Thoracic aorta (tissue), 2 donors: ENCODE measurements at regions not wholly inside any gene's neighbourhood (a gene's known extent, or its start where the extent isn't known, plus 50 kb on each side); places are given as distances from the start of the nearest gene placed in this dataset.

ENCODE experiments used
- ATAC-seq: fragments of 150-250 bp; one replicate; pipeline ENCODE4 v1.8.0; 2017; ENCODE audit warnings: low read depth; ENCODE audit not compliant: insufficient number of reproducible peaks, low FRiP score
- DNase-seq: peaks from one replicate; pipeline ENCODE4 v3.0.0-alpha.2; 2020; ENCODE audit warnings: low spot score
- H3K27ac ChIP-seq, 2 donors: fragments of 200-600 bp; sonication (generic); 1 replicate in 1 of 2; 2 replicates in 1 of 2; pipeline ENCODE4 v1.5.1; 2016; ENCODE audit warnings: mild to moderate bottlenecking in 2 of 2, moderate library complexity in 2 of 2
- H3K27me3 ChIP-seq: fragments of 200-600 bp; sonication (generic); replicated peaks from 2 replicates; pipeline ENCODE4 v1.6.0; 2016; ENCODE audit warnings: mild to moderate bottlenecking; ENCODE audit not compliant: insufficient read depth
- H3K36me3 ChIP-seq: fragments of 200-600 bp; sonication (generic); one replicate; pipeline ENCODE4 v1.5.1; 2016
- H3K4me1 ChIP-seq, 2 donors: fragments of 200-600 bp; sonication (generic); 1 replicate in 1 of 2; 2 replicates in 1 of 2; pipeline versions ENCODE4 v1.5.1 to v1.6.0; 2016; ENCODE audit warnings: low read depth in 2 of 2, mild to moderate bottlenecking in 1 of 2; ENCODE audit not compliant: control insufficient read depth in 1 of 2
- H3K4me3 ChIP-seq: fragments of 200-600 bp; sonication (generic); 2 replicates; pipeline ENCODE4 v1.5.1; 2016; ENCODE audit warnings: mild to moderate bottlenecking
- H3K9me3 ChIP-seq: fragments of 200-600 bp; sonication (generic); 2 replicates; pipeline ENCODE4 v1.5.1; 2016
- TF ChIP-seq, protein P1 (sequence below): fragments of 200-600 bp; sonication (generic); IDR thresholded peaks from one replicate; pipeline ENCODE4 v1.5.1; 2019; ENCODE audit warnings: antibody characterized with exemption

DNA sequence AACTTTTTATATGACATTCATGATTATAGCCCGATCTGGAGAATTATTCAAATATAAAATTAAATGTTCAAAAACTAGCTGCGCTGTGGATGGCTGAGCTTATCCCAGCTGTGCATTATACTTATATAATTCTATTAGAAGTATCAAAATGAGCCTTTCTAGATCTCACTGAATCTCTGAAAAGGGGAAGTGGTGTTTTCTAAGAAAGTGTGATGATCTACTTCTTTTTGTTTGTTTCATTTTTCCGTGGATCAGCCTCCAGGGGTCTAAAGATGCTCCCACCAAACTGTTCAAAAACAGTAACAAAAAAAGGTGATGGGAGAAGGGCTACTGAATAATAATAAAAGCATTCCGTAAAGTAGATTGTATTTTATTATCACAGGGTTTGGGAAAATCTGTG lies 411.3 kb upstream of the PSMD7 start:
- TF ChIP-seq, protein P1, sequence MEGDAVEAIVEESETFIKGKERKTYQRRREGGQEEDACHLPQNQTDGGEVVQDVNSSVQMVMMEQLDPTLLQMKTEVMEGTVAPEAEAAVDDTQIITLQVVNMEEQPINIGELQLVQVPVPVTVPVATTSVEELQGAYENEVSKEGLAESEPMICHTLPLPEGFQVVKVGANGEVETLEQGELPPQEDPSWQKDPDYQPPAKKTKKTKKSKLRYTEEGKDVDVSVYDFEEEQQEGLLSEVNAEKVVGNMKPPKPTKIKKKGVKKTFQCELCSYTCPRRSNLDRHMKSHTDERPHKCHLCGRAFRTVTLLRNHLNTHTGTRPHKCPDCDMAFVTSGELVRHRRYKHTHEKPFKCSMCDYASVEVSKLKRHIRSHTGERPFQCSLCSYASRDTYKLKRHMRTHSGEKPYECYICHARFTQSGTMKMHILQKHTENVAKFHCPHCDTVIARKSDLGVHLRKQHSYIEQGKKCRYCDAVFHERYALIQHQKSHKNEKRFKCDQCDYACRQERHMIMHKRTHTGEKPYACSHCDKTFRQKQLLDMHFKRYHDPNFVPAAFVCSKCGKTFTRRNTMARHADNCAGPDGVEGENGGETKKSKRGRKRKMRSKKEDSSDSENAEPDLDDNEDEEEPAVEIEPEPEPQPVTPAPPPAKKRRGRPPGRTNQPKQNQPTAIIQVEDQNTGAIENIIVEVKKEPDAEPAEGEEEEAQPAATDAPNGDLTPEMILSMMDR: no peak
- ATAC-seq: no peak
- no peak overlapping the region for H3K4me3 ChIP-seq
- no peak overlapping the region for H3K27ac ChIP-seq
- no peaks in the 10 kb centered on the region for H3K27me3 ChIP-seq
- H3K36me3 ChIP-seq: no peaks in the 10 kb centered on the region
- DNase-seq: no peak
- H3K4me1 ChIP-seq: no peaks in the 10 kb centered on the region
- H3K9me3 ChIP-seq: no peaks in the 10 kb centered on the region

DNA sequence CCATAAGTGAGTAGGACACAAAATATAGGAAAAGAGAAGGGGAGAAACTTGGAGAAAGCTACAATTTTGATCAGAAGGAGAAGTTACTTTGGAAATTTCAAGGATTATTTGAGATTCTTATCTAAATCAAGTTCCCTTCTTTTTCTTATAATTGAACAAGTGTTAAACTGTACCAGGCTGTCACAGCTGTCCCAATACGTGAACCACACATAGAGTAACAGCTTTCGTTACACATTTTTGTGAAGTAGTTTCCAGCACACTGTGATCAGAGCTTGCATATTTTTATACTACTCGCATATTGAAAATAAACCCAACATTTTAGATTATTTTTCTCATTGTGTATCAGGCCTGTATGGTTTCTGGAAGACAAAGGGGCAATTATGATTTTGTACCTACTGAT lies 412.8 kb upstream of the PSMD7 start:
- Histone ChIP-seq H3K4me3 (no peak overlapping the region), H3K9me3 (no peaks in the 10 kb centered on the region), H3K27ac (no peak overlapping the region), H3K4me1 (no peaks in the 10 kb centered on the region), H3K36me3 (no peaks in the 10 kb centered on the region), H3K27me3 (no peaks in the 10 kb centered on the region)
- TF ChIP-seq, protein P1: no peak
- no peak for ATAC-seq
- no peak for DNase-seq

DNA sequence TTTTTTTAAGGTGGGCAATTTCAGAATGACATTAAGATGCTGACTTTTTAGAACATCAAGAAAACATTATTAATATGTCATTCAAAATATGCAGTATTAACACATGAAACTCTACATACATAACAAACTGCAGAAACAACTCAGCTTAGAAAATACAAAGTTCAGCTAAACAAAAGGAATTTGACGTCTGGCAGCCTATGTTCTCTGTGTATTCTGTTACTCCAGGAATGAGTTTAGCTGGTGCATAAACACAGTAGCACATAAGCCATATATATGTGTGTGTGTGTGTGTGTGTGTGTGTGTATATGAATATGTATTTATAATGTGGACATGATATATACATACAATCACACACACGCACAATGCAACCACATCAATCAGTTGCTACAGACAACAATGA lies 413.5 kb upstream of the PSMD7 start:
- Histone ChIP-seq H3K27me3 (no peaks in the 10 kb centered on the region), H3K36me3 (no peaks in the 10 kb centered on the region), H3K9me3 (no peaks in the 10 kb centered on the region), H3K4me3 (no peak overlapping the region), H3K27ac (no peak overlapping the region), H3K4me1 (no peaks in the 10 kb centered on the region)
- ATAC-seq (no peak), DNase-seq (no peak)
- TF ChIP-seq, protein P1: no peak

DNA sequence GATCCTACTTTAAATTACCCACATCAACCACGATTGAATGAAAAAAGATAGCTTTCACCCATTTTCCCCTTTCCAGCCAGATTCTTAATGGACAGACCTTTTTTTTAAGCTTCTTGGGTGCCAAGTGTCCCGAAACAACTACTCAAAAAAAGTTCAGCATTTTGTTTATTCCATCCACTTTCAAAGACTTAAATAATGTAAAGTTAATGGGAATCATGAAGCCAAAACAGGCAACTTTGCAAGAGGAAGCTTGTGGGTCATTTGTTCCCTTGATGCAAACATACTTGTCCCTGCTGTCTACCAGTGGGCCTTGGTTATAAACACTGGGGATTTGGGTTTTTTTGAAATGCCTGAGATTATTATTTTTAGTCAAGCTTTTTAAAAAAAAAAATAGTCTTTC lies 414.0 kb upstream of the PSMD7 start:
- Histone ChIP-seq H3K4me1 (no peaks in the 10 kb centered on the region), H3K9me3 (no peaks in the 10 kb centered on the region), H3K27ac (no peak overlapping the region), H3K36me3 (no peaks in the 10 kb centered on the region), H3K27me3 (no peaks in the 10 kb centered on the region), H3K4me3 (no peak overlapping the region)
- DNase-seq (no peak), ATAC-seq (no peak)
- TF ChIP-seq, protein P1: no peak

DNA sequence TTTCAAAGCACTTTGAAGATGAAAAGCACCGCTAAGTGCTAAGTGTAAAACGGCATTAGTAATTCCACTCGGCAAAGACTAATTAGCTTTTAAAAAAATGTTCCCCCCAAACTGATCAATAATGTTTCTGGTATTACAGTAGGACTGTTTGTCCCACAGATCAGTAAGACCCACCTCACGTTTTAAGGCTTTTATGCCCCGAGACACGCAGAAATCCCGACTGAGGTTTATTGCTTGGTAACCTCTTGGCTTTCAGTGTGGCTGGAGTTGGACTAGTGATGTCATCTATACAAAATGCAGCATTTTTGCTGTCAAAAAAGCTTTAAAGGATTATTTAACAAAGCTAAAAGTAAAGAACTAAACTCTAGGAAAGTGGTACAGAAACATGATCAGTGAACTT lies 414.6 kb upstream of the PSMD7 start:
- Histone ChIP-seq H3K36me3 (no peaks in the 10 kb centered on the region), H3K9me3 (no peaks in the 10 kb centered on the region), H3K27ac (no peak overlapping the region), H3K27me3 (no peaks in the 10 kb centered on the region), H3K4me3 (no peak overlapping the region), H3K4me1 (no peaks in the 10 kb centered on the region)
- DNase-seq (no peak), ATAC-seq (no peak)
- TF ChIP-seq, protein P1: no peak
